DMS53 treated with DMSO at 0.1 percent for 48 hours (cell line): ENCODE measurements at regions not wholly inside any gene's neighbourhood (a gene's known extent, or its start where the extent isn't known, plus 50 kb on each side); places are given as distances from the start of the nearest gene placed in this dataset.

Source experiments
- DNase-seq: peaks from one replicate; lab custom pipeline; 2025; ENCODE audit not compliant: unreplicated experiment; lab: John Stamatoyannopoulos, UW

- no peak for DNase-seq
Observed at GRCh38 chr5:98709681-98710080, 63.8 kb upstream of the RGMB start.

GRCh38 chr5:98713027-98713426 lies 60.4 kb upstream of the RGMB start:
- DNase-seq: no peak

- DNase-seq: no peak
Observed at GRCh38 chr5:98713856-98714255, 59.6 kb upstream of the RGMB start.

- no peak for DNase-seq
Observed at GRCh38 chr5:98714710-98715288, 58.7 kb upstream of the RGMB start.

- DNase-seq: no peak
Observed at GRCh38 chr5:98721231-98721928, 52.1 kb upstream of the RGMB start.

- DNase-seq: no peak
Observed at GRCh38 chr5:98722188-98722587, 51.3 kb upstream of the RGMB start.

- no peak for DNase-seq
Observed at GRCh38 chr5:98723061-98723460, 50.4 kb upstream of the RGMB start.
